ENCODE measurements at regions not wholly inside any gene's neighbourhood (a gene's known extent, or its start where the extent isn't known, plus 50 kb on each side); places are given as distances from the start of the nearest gene placed in this dataset.
"Not testable (repeated sequence)": the region's sequence is repeated elsewhere in the genome, so short reads cannot be mapped to it uniquely, and the experiment has no call there.

DNA sequence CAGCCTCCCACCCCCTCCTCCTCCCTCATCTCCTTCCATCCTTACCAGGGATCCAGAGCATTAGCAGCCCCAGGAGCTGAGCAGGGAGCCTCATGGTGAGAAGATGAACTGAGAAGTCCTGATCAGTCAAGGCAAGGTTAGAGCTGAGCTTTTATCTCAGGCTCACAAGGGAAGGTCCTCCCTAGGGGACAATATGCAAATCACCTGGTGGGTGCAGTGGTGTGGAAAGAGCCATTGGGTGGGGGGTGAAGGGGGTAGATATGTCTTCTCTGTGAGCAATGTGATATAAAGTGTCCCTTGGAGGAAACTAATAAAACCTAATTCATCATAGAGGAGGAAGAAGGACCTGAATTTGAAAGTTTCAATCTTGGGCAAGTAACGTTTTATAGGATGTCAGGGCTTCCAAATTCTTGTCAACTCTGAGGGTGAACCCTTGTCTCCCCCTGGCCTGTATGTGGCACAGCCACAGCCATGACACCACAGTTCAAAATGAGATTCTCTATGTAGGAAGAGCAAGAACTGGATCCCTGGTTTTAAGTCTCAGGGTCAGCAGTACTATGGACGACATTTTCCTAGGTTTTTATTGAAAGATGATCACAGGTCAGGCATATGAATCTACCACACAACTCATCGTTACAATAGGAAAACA, 543.5 kb downstream of the RPIA start:
- DNase-seq = not testable (repeated sequence)

DNA sequence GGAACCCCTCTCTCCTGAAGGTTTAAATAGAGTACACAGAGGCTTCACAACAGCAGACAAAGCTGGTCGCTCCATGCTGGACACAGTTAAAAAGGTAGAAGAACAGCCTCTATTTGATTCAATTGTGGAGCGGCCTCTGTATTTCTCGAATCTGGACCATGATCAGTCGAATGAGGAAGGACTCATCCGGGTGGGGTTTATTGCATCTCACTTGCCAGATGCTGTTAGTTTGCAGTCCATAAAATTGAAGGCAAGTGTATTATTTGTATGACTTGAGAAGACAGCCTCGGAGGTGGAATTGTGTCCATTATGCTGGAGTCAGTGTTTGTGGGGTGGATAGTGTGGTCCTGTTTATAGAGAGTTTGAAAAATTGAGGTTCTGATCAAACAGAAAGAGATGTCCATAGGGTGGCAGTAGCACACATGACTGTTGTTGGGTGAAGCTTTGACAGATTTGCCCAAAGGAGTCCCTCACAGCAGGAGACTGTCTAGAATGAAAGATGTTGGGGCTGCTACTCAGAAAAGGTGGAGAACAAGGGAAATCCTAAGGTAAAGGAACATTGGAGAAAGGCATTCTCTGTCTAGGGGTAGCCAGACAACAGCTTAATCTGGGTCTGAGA, 545.5 kb downstream of the RPIA start:
- not testable (repeated sequence) for DNase-seq

DNA sequence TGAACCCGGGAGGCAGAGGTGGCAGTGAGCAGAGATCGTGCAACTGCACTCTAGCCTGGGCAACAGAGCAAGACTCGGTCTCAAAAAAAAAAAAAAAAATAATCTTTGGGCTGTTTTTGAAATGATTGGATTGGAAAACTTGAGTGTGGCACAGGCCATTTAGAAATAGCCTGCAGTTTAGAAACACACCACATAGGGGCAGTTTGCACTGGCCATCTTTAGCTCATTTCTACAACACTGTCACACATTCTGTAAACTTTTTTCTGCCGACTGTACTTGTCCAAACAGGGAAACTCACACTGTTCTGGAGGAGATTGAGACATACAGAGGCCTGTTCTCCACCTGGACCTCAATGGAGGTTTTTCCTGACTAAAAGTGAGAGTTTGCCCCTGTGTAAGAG, 546.3 kb downstream of the RPIA start:
- not testable (repeated sequence) for DNase-seq

DNA sequence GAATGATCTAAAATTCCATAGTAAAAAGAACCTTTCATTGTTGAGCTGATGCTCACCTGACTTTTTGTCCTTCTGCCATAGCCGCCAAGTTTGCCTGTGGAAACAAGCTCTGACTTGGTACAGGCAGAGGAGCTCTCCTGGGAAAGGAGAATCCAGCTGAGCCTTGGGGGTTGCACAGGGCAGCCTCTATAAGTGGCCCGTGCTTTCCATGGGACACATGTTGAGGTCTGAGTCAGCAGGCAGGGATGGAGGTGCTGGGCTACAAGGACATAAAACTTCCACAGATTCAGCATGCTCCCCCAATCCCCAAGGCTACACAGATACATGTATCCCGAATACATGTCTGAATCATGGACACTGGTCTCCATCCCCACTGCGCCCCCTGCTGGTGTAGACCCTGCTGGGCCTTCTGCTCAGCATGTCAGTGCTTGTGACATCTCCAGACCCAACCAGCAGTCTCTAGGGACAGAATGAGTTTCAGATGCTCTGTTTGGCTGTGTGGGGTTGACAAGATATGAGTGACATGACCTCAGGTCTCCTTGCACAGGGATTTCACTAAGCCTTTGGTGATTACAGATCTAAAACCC, 551.7 kb downstream of the RPIA start:
- DNase-seq = not testable (repeated sequence)

DNA sequence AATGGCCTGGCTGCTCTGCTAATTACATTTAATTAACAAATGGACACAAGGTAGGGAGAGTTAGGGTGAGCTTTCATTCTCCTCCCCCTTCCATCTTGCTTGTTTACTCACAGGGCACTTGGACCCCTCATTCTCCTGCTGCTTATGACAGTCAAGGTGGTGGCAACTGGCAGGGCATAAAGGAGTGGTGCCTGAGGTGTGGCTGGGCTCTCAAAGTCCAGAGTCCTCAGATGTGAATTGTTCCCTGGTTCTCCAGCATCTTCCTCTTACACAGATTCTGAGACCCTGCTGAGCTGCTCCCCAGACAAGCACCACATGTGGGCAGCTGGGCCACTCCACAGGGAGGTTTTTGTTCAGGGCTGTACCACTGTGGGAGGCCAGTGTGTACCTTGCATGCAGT, 552.9 kb downstream of the RPIA start:
- DNase-seq = not testable (repeated sequence)

DNA sequence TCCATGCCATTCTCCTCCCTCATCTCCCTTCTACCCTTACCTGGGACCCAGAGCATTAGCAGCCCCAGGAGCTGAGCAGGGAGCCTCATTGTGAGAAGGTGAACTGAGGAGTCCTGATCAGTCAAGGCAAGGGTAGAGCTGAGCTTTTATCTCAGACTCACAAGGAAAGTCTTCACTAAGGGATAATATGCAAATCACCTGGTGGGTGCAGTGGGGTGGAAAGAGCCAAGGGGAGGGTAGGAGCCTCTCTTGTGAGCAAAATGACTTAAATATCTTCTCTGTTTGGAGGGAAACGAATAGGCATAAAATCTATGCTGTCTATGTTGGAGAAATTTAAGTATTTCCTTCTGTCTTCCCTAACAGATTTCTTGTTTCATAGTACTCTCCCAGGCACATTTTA, 554.0 kb downstream of the RPIA start:
- not testable (repeated sequence) for DNase-seq

DNA sequence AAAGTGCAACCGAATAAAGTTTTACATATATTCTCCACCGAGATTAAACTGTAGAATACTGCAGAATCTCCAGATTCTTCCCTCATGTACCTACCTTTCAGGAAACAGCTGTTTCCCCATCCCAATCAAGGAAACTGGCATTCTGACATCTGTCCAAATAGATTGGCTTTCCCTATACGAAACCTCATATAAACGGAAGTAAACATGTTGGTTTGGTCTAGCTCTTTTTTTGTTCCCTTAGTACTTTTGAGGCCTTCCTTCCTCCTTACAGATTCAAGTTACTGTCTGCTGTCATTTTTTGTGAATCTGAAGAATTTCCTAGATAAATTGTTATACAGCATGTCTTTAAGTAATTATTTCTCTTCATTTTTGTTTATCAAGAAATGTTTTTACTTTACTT, 554.6 kb downstream of the RPIA start:
- not testable (repeated sequence) for DNase-seq

DNA sequence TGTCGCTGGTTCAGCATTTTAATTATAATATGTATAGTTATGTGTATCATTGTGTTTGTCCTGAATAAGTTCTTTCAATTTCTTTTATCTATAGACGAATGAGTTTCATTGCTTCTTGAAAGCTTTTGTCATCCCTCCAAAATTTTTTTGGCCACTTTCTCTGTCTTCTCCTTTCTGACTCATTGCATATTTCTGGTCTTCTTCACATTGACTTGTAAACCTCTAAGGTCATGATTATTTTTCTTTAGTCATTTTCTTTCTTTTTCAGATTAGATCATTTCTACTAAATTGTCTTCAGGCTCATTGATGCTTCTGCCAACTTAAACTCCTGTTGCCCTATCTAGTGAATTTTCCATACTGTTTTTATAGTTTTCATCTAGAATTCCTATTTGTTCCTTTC, 555.1 kb downstream of the RPIA start:
- DNase-seq = not testable (repeated sequence)

DNA sequence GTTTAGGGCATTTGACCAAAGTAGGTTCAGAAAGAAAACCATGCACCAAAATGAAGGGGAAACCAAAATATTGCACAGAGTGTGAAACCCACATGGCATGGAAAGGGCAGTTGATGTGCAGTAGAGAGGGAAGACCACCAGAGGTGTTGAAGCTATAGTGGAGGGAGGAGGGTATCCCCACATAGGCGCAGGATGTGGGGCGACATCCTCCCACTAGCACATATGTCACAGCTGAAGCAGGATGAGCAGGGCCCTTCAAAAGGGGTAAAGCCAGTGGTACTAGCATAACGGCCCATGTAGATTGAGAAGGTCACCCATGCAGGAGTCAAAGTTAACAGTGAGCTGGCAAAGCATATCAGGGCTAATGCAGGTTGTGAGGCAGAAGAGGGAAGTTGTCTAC, 563.5 kb downstream of the RPIA start:
- not testable (repeated sequence) for DNase-seq

DNA sequence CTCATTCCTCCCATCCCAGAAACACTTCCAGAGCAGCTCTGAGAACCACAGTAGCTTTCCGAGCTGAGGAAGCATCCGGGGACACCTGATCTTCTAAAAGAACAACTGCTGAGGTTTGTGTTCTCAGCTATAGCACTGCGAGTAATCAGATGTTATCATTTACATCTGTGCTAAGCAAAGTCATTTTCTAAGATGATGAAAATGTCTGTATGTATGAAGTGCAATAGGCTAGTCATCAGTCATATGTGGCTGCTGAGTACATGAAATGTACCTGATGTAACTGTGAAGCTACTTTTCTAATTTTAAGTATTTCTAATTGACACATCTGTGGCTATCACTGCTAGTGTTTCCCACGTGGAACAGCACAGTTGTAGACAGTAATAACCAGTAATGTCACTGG, 582.0 kb downstream of the RPIA start:
- not testable (repeated sequence) for DNase-seq

DNA sequence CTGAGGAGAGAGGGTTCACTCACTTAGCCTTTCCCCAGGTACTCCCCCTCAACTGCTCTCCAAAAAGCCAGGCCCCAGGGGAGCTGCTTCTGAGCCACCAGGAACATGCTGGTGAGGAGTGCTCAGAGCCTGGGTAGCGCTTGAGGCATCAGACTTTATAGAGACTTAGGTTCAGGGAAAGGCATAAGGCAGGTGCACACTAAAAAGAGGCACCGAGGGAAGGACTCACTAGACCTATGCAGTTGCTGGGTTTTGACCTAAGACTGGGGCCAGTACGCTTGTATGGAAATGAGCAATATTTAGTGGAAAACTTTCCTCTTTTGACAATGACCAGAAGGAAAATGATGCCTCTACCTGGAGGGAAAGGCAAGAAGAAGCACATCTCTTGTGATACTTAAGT, 589.1 kb downstream of the RPIA start:
- DNase-seq = not testable (repeated sequence)

DNA sequence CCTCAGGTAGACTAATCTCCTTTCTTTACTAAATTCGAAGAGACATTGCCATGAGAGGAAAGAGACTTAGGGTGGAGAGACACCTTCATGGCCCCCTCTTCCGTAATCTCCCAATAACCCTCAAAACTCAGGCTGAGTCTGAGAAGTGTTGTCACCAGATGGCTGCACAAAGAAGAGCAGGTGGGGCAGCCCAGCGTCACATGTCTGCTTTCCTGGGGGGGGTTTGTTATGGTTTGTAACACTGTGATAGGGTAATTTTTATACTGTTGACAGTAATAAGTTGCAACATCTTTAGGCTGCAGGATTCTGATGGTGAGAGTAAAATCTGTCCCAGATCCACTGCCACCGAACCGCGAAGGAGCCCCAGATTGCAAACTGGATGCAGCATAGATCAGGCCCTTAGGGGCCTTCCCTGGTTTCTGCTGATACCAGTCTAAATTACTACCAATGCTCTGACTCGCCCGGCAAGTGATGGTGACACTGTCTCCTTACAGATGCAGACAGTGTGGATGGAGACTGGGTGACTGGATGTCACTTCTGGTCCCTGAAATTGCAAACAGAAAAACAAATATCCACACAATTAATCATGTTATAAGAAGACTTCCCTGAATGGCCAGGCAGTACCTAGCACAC, 595.1 kb downstream of the RPIA start:
- not testable (repeated sequence) for DNase-seq

DNA sequence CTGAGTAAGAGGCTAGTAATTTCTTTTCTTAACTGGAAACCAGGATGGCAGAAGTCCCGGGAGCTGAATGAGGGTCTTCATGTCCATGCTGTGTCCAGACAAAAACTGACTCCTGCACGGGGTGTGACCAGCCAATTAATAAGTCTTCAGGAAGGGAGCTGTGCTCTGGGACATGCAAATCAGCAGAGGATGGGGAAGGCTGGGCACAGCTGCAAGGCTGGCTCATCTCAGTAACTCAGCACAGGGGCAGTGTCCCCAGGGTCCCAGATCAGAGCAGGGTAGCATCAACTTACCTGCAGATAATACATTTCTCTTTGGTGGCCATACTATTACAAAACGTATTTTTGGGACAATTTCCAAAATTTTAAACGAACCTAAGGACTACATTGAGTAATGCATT, 595.6 kb downstream of the RPIA start:
- not testable (repeated sequence) for DNase-seq

DNA sequence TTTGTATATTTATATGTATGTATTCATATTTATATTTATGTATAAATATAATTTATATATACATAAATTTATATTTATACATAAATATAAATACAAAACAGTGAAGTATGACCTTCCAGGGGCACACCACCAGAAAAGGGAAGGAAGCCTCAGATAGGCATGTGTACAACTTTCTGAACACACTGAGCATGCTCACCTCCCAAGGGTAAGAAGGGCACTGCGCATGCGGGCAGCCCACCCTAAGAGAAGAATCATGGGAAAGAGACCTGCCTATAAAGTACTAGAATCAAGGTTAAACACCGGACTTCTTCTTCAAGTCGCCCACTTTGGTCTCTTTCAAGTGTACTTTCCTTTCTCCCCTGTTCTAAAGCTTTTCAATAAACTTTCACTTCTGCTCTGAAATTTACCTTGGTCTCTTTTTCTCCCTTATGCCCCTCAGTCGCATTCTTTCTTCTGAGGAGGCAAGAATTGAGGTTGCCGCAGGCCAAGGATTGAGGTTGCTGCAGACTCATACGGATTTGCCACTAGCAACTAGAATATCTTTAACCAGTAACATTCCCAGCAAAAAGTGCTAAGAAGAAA, 600.3 kb downstream of the RPIA start:
- DNase-seq = not testable (repeated sequence)

DNA sequence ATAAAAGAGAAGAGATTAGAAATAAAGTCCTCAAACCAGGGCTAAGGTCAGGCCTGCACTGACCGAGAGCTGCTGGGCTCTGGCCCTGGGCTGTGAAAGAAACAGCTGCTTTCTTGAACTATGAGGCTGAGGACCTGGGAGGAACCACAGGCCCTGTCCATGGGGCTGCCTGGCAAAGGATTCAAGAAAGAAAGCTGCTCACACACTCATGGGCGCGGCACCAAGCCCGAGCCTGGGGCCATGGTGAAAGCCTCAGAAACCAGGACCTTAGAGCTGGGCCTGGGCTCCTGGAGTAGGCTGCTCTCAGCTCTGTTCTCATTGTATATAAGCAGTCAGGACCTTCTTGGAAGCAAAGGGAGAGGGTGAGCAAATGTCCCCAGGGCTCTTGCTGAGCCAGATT, 601.9 kb downstream of the RPIA start:
- DNase-seq = not testable (repeated sequence)

DNA sequence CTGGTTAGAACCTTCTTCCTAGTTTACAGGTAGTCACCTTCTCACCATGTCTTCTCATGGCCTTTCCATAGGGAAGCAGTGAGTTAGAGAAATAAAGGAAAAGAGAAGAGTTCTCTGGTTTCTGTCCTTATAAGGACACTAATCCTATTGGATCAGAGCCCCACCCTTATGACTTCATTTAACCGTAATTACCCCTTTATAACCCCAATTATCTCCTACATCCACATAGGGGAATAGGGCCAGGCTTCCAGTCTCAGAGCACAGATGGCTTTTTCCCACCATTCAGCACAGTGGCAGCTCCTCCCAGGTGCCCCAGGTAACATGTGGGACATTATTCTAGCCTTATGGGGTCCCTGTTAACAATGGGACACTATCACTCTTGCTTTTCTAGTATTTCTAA, 602.9 kb downstream of the RPIA start:
- not testable (repeated sequence) for DNase-seq

DNA sequence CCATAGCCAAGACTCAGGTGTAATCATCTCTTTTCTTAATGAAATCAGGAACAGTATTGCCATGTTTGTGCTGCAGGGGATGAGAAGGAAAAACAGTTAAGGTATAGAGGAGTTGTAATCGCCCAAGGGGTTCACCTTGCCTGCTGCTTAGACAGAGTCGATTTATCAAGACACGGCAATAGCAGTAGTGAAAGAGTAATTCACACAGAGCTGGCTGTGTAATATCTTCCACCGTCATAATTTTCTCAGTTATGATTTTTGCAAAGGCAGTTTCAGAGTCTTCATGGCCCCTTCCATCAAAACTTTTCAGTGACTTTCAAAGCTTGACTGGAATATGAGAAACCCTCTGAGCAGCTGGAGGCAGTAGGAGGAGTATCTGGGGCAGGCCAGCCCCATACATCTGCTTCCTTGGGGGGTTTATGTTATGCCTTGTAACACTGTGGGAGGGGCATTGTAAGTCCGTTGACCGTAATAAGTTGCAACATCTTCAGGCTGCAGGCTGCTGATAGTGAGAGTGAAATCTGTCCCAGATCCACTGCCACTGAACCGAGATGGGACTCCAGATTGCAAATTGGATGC, 605.4 kb downstream of the RPIA start:
- DNase-seq = not testable (repeated sequence)

DNA sequence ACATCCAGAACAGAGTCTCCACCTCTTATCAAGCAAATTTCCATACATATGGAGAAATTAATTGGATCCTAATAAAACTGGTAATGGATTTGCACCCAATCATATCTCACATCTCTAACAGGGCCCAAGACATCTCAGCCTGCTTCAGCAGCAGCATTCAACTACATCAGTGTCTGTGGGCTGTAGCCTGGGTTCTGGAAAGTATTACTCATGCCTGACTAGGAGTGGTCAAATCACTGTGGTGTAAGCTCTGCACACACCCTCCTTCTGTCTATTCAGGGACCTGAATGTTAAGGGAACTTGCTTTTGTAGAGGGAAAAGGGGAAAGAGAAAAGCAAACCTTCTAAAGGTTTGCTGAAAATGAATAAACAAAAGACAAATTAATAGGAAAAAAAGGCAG, 607.7 kb downstream of the RPIA start:
- DNase-seq = not testable (repeated sequence)

DNA sequence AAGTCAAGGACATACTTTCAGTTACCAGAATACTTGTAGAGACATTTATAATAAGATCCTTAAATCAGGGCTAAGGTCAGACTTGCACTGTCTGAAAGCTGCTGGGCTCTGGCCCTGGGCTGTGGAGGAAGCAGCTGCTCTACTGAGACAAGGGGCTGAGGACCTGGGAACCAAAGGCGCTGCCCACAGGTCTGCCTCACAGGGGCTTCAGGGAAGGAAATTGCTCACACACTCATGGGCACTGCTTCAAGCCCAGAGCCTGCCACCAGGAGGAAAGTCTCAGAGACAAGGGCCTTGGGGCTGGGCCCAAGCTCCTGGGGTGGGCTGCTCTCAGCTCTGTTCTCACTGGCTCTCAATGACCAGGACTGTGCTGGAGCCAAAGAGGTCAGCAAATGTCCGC, 614.1 kb downstream of the RPIA start:
- not testable (repeated sequence) for DNase-seq

DNA sequence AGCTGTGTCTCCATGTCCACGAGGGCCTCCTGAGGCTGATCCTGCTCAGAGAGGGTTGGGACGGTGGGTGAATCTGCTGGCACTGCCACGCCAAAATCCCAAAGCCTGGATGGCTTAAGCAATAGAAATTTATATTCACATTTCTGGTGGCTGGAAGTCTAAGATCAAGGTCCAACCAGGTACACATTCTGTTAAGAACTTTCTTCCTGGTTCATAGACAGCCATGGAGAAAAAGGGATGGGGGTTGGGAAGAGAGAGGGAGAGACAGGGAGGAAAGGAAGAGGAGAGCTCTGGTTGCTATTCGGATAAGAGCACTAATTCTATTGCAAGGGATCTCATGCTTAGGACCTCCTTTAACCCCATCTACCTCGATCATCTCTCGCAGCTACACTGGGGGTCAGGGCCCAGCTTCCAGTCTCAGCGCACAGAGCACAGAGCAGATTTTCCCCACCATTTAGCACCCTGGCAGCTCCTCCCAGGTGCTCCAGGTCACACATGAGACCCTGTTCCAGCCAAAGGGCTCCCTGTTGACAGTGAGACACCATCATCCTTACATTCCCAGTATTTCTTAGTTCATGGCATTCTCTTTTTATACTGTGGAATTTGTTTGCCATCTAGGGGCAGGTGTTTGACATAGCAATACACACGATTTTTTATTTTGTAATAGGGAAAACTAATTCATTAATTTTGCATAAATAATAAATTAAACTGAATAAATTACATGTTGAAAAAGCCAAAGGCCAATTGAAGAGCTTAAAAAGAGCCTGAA, 615.6 kb downstream of the RPIA start:
- not testable (repeated sequence) for DNase-seq

DNA sequence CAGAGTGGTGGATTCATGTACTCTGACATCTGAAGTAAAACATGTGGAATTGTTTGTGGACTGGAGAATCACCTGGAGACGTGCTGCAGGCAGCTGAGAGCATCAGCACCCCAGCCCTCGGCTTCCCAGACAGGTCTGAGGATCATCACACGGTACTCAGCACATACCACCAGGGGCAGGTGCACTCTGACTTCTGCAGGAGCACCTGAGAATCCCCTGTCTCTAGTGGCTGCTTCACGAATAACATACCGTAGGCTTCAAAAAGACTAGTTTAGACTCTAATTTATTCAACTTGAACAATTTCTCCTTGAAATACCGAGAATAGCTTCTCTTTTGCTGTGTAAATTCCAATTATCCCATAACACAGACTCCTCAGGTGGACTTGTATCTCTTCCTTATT, 627.5 kb downstream of the RPIA start:
- DNase-seq = not testable (repeated sequence)

DNA sequence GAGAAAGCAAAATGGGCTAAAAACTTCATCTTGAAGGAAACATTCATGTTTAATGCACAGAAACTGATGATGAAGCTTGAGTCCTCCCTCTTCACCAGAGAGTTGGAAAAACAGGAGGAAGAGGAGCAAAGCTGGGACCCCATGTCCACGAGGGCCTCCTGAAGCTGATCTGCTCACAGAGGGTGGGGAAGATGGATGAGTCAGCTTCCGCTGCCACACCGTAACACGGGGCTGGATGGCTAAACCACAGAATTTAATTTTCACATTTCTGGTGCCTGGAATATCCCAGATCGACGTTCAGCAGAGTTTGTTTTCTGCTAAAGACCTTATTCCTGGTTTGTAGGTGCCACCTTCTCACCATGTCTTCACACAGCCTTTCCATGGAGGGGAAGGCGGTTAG, 634.4 kb downstream of the RPIA start:
- not testable (repeated sequence) for DNase-seq

Data from NCI-H2107 (cell line).